ENCODE measurements at regions not wholly inside any gene's neighbourhood (a gene's known extent, or its start where the extent isn't known, plus 50 kb on each side); places are given as distances from the start of the nearest gene placed in this dataset.

- TF ChIP-seq POLR2A (IDR thresholded peaks at IDR 0.05), result no peak
- no peak for TF ChIP-seq CTCF (IDR thresholded peaks at IDR 0.05)
Measured at GRCh38 chr3:71903112-71903495, 118.2 kb upstream of the PROK2 start.
